ENCODE measurements at regions not wholly inside any gene's neighbourhood (a gene's known extent, or its start where the extent isn't known, plus 50 kb on each side); places are given as distances from the start of the nearest gene placed in this dataset.

DNA sequence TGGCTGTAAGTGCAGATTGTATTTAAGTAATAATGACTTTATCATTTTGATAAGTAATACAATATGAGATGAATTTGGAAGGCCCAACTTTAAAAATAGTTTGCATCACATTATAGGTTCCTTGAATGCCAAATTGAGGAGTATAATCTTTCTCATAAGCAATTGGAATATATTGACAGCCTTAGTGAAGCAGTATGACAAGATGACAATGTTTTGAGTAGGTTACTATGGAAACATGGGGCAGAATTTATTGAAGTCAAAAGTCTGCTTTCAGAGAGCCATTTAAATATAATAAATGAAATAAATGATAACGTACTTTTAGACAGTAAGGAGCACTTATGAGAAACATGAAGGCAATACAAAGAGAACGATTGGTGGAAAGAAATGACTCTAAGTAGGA is 776.4 kb downstream of the TECRL start:
- H3K27ac Mint-ChIP-seq, result no peak overlapping the region
- no peaks in the 10 kb centered on the region for H3K27me3 Mint-ChIP-seq (ENCODE audit: low read depth)
- H3K9me3 Mint-ChIP-seq, result peaks cover 6 to 10% of the 10 kb centered on the region in 2 donors
- ATAC-seq (replicated peaks in 1 of 2), result no peak
- no peaks in the 10 kb centered on the region for H3K36me3 Mint-ChIP-seq (ENCODE audit: insufficient read depth in 2 of 2)
- no peak overlapping the region for H3K4me3 Mint-ChIP-seq
- no peaks in the 10 kb centered on the region for H3K4me1 Mint-ChIP-seq (ENCODE audit: low read depth)
- DNase-seq, result no peak

GRCh38 chr4:63620271-63620670 is 789.0 kb downstream of the TECRL start:
- H3K27ac Mint-ChIP-seq, result no peak overlapping the region
- H3K36me3 Mint-ChIP-seq (ENCODE audit: insufficient read depth in 2 of 2), result no peaks in the 10 kb centered on the region
- peaks cover 4 to 6% of the 10 kb centered on the region in 2 donors for H3K9me3 Mint-ChIP-seq
- ATAC-seq (replicated peaks in 1 of 2) (no peak), DNase-seq (no peak)
- H3K4me1 Mint-ChIP-seq (ENCODE audit: low read depth), result no peaks in the 10 kb centered on the region
- no peak overlapping the region for H3K4me3 Mint-ChIP-seq
- no peaks in the 10 kb centered on the region for H3K27me3 Mint-ChIP-seq (ENCODE audit: low read depth)

- DNase-seq (no peak), ATAC-seq (replicated peaks in 1 of 2) (no peak)
- Mint-ChIP-seq H3K9me3 (peaks cover 4 to 6% of the 10 kb centered on the region in 2 donors), H3K36me3 (ENCODE audit: insufficient read depth in 2 of 2) (no peaks in the 10 kb centered on the region), H3K27me3 (ENCODE audit: low read depth) (no peaks in the 10 kb centered on the region), H3K4me1 (ENCODE audit: low read depth) (no peaks in the 10 kb centered on the region), H3K4me3 (no peak overlapping the region), H3K27ac (no peak overlapping the region)
Observed at GRCh38 chr4:63619771-63620170, 789.5 kb downstream of the TECRL start.

- no peaks in the 10 kb centered on the region for H3K27me3 Mint-ChIP-seq (ENCODE audit: low read depth)
- ATAC-seq (replicated peaks in 1 of 2) (no peak), DNase-seq (no peak)
- H3K27ac Mint-ChIP-seq, result no peak overlapping the region
- no peaks in the 10 kb centered on the region for H3K36me3 Mint-ChIP-seq (ENCODE audit: insufficient read depth in 2 of 2)
- H3K4me3 Mint-ChIP-seq, result no peak overlapping the region
- H3K9me3 Mint-ChIP-seq, result peaks cover 4 to 6% of the 10 kb centered on the region in 2 donors
- no peaks in the 10 kb centered on the region for H3K4me1 Mint-ChIP-seq (ENCODE audit: low read depth)
Observed at GRCh38 chr4:63618883-63619718, 790.1 kb downstream of the TECRL start.

DNA sequence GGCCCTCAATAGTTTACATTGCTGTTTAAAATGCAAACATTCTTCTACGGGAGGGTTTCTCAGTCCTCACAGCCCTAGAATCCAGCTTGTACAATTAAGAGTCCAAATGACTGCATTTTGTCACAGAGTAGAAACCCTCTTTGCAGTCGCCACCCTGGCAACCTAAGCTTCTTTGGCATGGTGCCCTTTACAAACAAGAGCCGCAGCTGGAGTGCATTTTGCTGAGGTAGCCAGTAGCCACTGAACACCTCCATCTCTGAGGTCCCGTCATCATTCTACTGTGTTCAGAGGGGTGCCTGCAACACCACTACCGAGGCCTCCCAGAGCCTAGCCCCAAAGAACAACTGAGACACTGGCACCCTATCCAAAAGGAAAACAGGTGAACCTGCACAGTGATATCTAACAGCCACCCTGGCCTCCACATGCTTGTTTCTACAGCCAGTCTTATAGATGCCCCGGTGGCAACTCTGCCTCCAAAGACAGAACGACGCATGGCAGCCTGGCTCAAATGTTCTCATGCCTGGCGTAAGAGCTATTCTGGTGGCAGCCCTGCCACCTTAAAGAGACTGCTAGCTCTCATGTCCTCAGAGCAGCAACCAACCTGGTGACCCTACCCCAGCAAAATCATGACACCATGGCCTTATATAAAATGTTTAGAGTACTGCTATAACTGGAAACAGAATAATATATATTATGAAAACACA is 801.9 kb downstream of the TECRL start:
- H3K4me3 Mint-ChIP-seq, result no peak overlapping the region
- peaks cover 3 to 5% of the 10 kb centered on the region in 2 donors for H3K9me3 Mint-ChIP-seq
- H3K27ac Mint-ChIP-seq, result no peak overlapping the region
- H3K36me3 Mint-ChIP-seq (ENCODE audit: insufficient read depth in 2 of 2), result peaks cover 0 to 4% of the 10 kb centered on the region in 2 donors
- no peaks in the 10 kb centered on the region for H3K4me1 Mint-ChIP-seq (ENCODE audit: low read depth)
- DNase-seq (no peak), ATAC-seq (replicated peaks in 1 of 2) (no peak)
- H3K27me3 Mint-ChIP-seq (ENCODE audit: low read depth), result no peaks in the 10 kb centered on the region

- ATAC-seq (replicated peaks in 1 of 2) (no peak), DNase-seq (no peak)
- no peak overlapping the region for H3K4me3 Mint-ChIP-seq
- H3K36me3 Mint-ChIP-seq (ENCODE audit: insufficient read depth in 2 of 2), result peaks cover 2% of the 10 kb centered on the region in 2 donors
- peaks cover 7 to 12% of the 10 kb centered on the region in 2 donors for H3K9me3 Mint-ChIP-seq
- no peaks in the 10 kb centered on the region for H3K4me1 Mint-ChIP-seq (ENCODE audit: low read depth)
- H3K27me3 Mint-ChIP-seq (ENCODE audit: low read depth), result no peaks in the 10 kb centered on the region
- no peak overlapping the region for H3K27ac Mint-ChIP-seq
Observed at GRCh38 chr4:63589796-63590195, 819.5 kb downstream of the TECRL start.

DNA sequence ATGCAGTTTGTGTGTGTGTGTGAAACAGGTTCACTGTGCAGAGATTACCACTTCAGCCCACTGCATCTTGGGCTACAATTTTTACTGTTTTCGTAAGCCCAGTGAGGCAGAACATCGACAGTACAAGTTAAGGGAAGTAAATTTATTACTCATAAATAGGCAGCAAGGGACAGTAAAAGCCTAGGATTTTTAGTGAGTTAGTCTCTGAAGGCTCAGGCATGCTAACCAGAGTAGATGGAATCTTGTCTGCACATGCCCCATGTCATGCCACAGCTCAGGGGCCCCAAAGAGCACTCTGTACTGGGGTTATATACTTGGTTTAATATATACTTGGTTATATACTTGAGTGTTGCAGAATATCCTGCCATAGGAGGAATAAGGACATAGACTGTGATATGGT is 825.7 kb downstream of the TECRL start:
- Mint-ChIP-seq H3K4me3 (no peak overlapping the region), H3K27ac (no peak overlapping the region)
- no peak for ATAC-seq (replicated peaks in 1 of 2)

DNA sequence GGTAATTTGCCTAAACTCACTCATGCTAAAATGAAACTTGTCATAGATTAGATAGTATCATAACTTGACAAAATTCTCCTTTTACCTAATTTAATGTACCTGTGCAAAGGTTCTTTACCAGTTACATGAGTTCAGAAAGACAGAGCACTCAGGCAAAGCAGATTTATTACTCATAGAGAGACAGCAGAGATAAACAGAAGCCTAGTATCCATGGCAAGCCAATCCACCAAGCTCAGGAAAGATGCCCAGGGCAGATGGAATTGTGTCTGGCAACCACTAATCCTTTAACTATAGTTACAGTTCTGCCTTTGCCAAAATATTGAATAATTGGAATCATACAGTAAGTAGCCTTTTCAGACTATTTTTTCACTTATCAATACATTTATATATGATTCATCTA is 826.2 kb downstream of the TECRL start:
- H3K9me3 Mint-ChIP-seq, result no peaks in the 10 kb centered on the region
- no peaks in the 10 kb centered on the region for H3K36me3 Mint-ChIP-seq (ENCODE audit: insufficient read depth in 2 of 2)

More for the DNA sequence above, 825.7 kb downstream of the TECRL start:
- Mint-ChIP-seq H3K36me3 (ENCODE audit: insufficient read depth in 2 of 2) (no peaks in the 10 kb centered on the region), H3K9me3 (no peaks in the 10 kb centered on the region), H3K4me1 (ENCODE audit: low read depth) (no peaks in the 10 kb centered on the region), H3K27me3 (ENCODE audit: low read depth) (no peaks in the 10 kb centered on the region)
- DNase-seq, result no peak

DNA sequence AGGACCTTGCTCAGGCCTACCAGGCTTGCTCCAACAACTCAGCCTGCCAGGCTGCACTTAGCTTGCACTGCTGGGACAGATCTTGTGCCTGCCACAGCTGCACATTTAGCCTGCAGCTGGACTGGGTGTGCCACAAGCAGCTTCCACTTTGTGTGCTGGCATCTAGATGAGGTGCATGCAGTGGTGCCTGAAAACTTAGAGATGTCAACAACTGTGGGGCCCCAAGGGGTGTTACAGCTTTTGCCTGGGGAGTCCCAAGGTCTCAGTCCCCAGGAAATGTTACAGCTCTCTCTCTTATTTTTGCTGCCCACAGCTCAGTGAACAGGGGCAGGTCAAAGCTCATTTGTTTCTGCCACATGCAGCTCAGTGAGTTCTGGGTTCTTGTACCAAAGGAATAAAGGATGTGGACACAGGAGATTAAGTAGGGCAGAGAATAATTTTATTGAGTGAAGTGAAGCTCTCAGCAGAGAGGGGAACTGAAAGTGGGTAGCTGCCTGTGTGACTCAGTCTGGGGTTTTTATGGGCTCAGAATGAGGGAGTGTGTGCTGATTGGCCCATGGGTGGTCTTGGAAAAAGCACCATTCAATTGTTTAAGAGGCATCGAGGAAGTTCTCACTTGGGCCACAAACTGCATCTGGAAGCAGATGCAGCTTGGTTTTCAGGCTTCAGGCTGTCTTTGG is 828.3 kb downstream of the TECRL start:
- Mint-ChIP-seq H3K36me3 (ENCODE audit: insufficient read depth in 2 of 2) (no peaks in the 10 kb centered on the region), H3K4me3 (no peak overlapping the region), H3K9me3 (no peaks in the 10 kb centered on the region), H3K27ac (no peak overlapping the region), H3K4me1 (ENCODE audit: low read depth) (no peaks in the 10 kb centered on the region), H3K27me3 (ENCODE audit: low read depth) (no peaks in the 10 kb centered on the region)
- DNase-seq, result no peak
- ATAC-seq (replicated peaks in 1 of 2), result no peak

More for the DNA sequence above, 826.2 kb downstream of the TECRL start:
- H3K27ac Mint-ChIP-seq, result no peak overlapping the region
- H3K27me3 Mint-ChIP-seq (ENCODE audit: low read depth), result no peaks in the 10 kb centered on the region
- ATAC-seq (replicated peaks in 1 of 2) (no peak), DNase-seq (no peak)
- H3K4me1 Mint-ChIP-seq (ENCODE audit: low read depth), result no peaks in the 10 kb centered on the region
- H3K4me3 Mint-ChIP-seq, result no peak overlapping the region

DNA sequence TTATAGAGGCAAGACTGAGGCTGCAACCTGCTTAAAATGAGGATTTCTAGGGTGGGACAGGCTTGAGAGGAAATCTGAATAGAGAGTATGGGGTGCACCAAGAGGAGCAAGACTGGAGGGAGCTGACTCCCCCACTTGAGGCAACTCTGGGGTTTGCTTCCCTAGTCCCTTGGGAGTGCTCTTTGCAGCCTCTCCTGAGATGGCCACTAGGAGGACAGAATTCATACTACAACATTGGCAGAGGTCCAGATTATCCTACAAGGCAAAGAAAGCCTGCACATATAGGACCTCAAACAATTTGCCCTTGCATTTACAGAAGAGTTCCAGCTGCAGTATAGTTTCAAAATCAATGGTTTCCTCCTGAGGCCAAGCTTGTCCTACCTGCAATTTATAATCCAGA is 830.9 kb downstream of the TECRL start:
- DNase-seq (no peak), ATAC-seq (replicated peaks in 1 of 2) (no peak)
- Mint-ChIP-seq H3K4me1 (ENCODE audit: low read depth) (no peaks in the 10 kb centered on the region), H3K27ac (no peak overlapping the region), H3K36me3 (ENCODE audit: insufficient read depth in 2 of 2) (no peaks in the 10 kb centered on the region), H3K27me3 (ENCODE audit: low read depth) (no peaks in the 10 kb centered on the region), H3K4me3 (no peak overlapping the region), H3K9me3 (no peaks in the 10 kb centered on the region)

GRCh38 chr4:63566658-63567057 is 842.6 kb downstream of the TECRL start:
- Mint-ChIP-seq H3K4me3 (no peak overlapping the region), H3K27me3 (ENCODE audit: low read depth) (no peaks in the 10 kb centered on the region), H3K4me1 (ENCODE audit: low read depth) (no peaks in the 10 kb centered on the region), H3K36me3 (ENCODE audit: insufficient read depth in 2 of 2) (no peaks in the 10 kb centered on the region), H3K9me3 (peaks cover 1 to 3% of the 10 kb centered on the region in 2 donors), H3K27ac (no peak overlapping the region)
- DNase-seq, result no peak
- ATAC-seq (replicated peaks in 1 of 2), result no peak

DNA sequence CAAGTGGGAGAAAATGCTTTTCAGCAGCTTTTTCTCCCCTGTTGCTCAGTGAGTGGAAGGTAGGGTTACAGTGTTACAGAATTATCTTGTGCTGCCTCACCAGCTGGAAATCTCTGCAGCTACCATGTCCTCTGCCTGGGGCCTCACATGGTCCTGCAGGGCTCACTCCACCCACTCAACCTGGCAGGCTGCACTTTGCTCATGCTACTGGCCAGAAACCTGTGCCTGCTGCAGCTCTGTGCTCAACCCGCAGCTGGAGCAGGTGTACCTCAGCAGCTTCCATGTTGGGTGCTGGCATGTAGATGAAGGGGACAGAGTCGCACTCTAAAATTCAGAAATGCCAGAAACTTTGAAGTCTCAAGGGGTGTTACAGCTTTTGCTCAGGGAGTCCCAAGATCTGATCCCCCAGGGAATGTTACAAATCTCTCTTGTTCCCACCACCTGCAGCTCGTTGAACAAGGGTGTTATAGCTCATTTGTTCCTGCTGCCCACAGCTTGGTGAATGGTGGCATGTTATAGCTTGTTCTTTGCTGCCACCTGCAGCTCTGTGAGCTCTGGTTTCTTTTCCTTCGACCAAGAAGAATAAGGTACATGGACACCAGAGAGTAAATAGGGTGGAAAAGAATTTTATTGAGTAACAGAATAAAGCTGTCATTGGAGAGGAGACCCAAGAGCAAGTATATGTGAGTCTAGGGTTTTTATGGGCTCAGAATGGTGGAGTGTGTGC is 845.8 kb downstream of the TECRL start:
- DNase-seq (no peak), ATAC-seq (replicated peaks in 1 of 2) (no peak)
- no peaks in the 10 kb centered on the region for H3K36me3 Mint-ChIP-seq (ENCODE audit: insufficient read depth in 2 of 2)
- no peak overlapping the region for H3K27ac Mint-ChIP-seq
- no peak overlapping the region for H3K4me3 Mint-ChIP-seq
- peaks cover 6 to 9% of the 10 kb centered on the region in 2 donors for H3K9me3 Mint-ChIP-seq
- no peaks in the 10 kb centered on the region for H3K27me3 Mint-ChIP-seq (ENCODE audit: low read depth)
- H3K4me1 Mint-ChIP-seq (ENCODE audit: low read depth), result no peaks in the 10 kb centered on the region

DNA sequence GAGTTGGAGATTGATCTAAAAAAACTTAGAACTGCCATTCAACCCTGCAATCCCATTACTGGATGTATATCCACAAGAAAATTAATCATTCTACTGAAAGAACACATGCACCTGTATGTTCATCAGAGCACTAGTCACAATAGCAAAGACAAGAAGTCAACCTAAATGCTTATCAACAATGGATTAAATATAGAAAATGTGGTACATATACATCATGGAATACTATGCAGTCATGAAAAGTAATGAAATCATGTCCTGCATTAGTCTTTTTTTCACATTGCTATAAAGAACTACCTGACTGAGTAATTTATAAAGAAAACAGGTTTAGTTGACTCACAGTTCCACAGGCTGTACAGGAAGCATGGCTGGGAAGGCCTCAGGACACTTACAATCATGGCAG is 850.5 kb downstream of the TECRL start:
- Mint-ChIP-seq H3K36me3 (ENCODE audit: insufficient read depth in 2 of 2) (no peaks in the 10 kb centered on the region), H3K9me3 (peaks cover 7 to 13% of the 10 kb centered on the region in 2 donors), H3K4me3 (no peak overlapping the region), H3K27ac (no peak overlapping the region), H3K27me3 (ENCODE audit: low read depth) (no peaks in the 10 kb centered on the region), H3K4me1 (ENCODE audit: low read depth) (no peaks in the 10 kb centered on the region)
- ATAC-seq (replicated peaks in 1 of 2) (no peak), DNase-seq (no peak)

Measured in activated T-cell treated with anti-CD3 and anti-CD28 coated beads, Interleukin-2, amount 50 U/mL, for 72 hours (primary cell).